Activated CD8-positive, alpha-beta T cell treated with anti-CD3 and anti-CD28 coated beads for 36 hours (primary cell): ENCODE measurements at regions not wholly inside any gene's neighbourhood (a gene's known extent, or its start where the extent isn't known, plus 50 kb on each side); places are given as distances from the start of the nearest gene placed in this dataset.

Experiments
- ATAC-seq: fragments of 200-7000 bp; cut with Tn5 transposase; one replicate; pipeline ENCODE4 v1.10.0; 2021; ENCODE audit warnings: mild to moderate bottlenecking, moderate library complexity
- CTCF ChIA-PET: fragments of 350-600 bp; sonication (Branson Sonifier 250); formaldehyde crosslinking; loops from one replicate; lab custom pipeline; 2021; ENCODE audit warnings: antibody characterized with exemption; lab: Charles Lee
- POLR2A ChIA-PET: fragments of 350-600 bp; sonication (Branson Sonifier 250); formaldehyde crosslinking; loops from one replicate; lab custom pipeline; 2021; ENCODE audit warnings: antibody characterized with exemption; lab: Charles Lee
- DNase-seq: peaks from one replicate; pipeline ENCODE4 v3.0.0-alpha.2; 2020
- H3K27ac Mint-ChIP-seq: one replicate; pipeline ENCODE4 v1.8.0; 2021; ENCODE audit warnings: mild to moderate bottlenecking, mixed read lengths
- H3K27me3 Mint-ChIP-seq: one replicate; pipeline ENCODE4 v1.8.0; 2021; ENCODE audit warnings: mixed read lengths
- H3K36me3 Mint-ChIP-seq: one replicate; pipeline ENCODE4 v1.8.0; 2021; ENCODE audit warnings: low read depth, mixed read lengths
- H3K4me1 Mint-ChIP-seq: one replicate; pipeline ENCODE4 v1.8.0; 2021; ENCODE audit warnings: low read depth, mixed read lengths
- H3K4me3 Mint-ChIP-seq: one replicate; pipeline ENCODE4 v1.8.0; 2021; ENCODE audit warnings: mild to moderate bottlenecking, moderate library complexity, mixed read lengths
- H3K9me3 Mint-ChIP-seq: one replicate; pipeline ENCODE4 v1.8.0; 2021; ENCODE audit warnings: mixed read lengths
- CTCF ChIP-seq: fragments of 200-600 bp; IDR thresholded peaks from one replicate; pipeline ENCODE4 v1.8.0; 2022; ENCODE audit warnings: antibody characterized with exemption, mild to moderate bottlenecking
- intact Hi-C: fragments of 100-400 bp; cut with micrococcal nuclease; formaldehyde crosslinking; loops from one replicate; pipeline ENCODE4 v1.10.0; 2022

GRCh38 chr1:104785575-104786187 lies 1036.0 kb downstream of the AMY1C start:
- intact Hi-C loops, result no loop called here

GRCh38 chr1:104787866-104788510 lies 1038.3 kb downstream of the AMY1C start:
- Mint-ChIP-seq H3K9me3 (no peaks in the 10 kb centered on the region), H3K36me3 (no peaks in the 10 kb centered on the region), H3K4me3 (no peak overlapping the region), H3K27ac (no peak overlapping the region), H3K27me3 (no peaks in the 10 kb centered on the region), H3K4me1 (no peaks in the 10 kb centered on the region)
- ATAC-seq (no peak), DNase-seq (no peak)
- intact Hi-C loops, result no loop called here
- TF ChIP-seq CTCF, result no peak
- ChIA-PET CTCF (no interaction called here), POLR2A (no interaction called here)

More at GRCh38 chr1:104785575-104786187, 1036.0 kb downstream of the AMY1C start:
- Mint-ChIP-seq H3K27ac (no peak overlapping the region), H3K36me3 (no peaks in the 10 kb centered on the region), H3K9me3 (no peaks in the 10 kb centered on the region), H3K27me3 (no peaks in the 10 kb centered on the region), H3K4me3 (no peak overlapping the region), H3K4me1 (no peaks in the 10 kb centered on the region)
- ATAC-seq (no peak), DNase-seq (no peak)
- no peak for TF ChIP-seq CTCF
- CTCF ChIA-PET, result no interaction called here
- POLR2A ChIA-PET, result no interaction called here

GRCh38 chr1:104791030-104791429 lies 1041.3 kb downstream of the AMY1C start:
- DNase-seq (no peak), ATAC-seq (no peak)
- POLR2A ChIA-PET, result no interaction called here
- Mint-ChIP-seq H3K27me3 (no peaks in the 10 kb centered on the region), H3K36me3 (no peaks in the 10 kb centered on the region), H3K4me3 (no peak overlapping the region), H3K27ac (no peak overlapping the region), H3K4me1 (no peaks in the 10 kb centered on the region), H3K9me3 (peaks cover 6% of the 10 kb centered on the region)
- CTCF ChIA-PET, result no interaction called here
- intact Hi-C loops, result no loop called here
- TF ChIP-seq CTCF, result no peak

GRCh38 chr1:104794035-104794434 lies 1044.3 kb downstream of the AMY1C start:
- H3K36me3 Mint-ChIP-seq, result no peaks in the 10 kb centered on the region
- H3K4me3 Mint-ChIP-seq, result no peak overlapping the region
- ChIA-PET POLR2A (no interaction called here), CTCF (no interaction called here)
- H3K27me3 Mint-ChIP-seq, result no peaks in the 10 kb centered on the region
- no peak for DNase-seq
- H3K9me3 Mint-ChIP-seq, result peaks cover 8% of the 10 kb centered on the region
- no peaks in the 10 kb centered on the region for H3K4me1 Mint-ChIP-seq
- no peak for TF ChIP-seq CTCF
- ATAC-seq, result no peak
- no peak overlapping the region for H3K27ac Mint-ChIP-seq
- intact Hi-C loops, result no loop called here

- DNase-seq (no peak), ATAC-seq (no peak)
- POLR2A ChIA-PET, result no interaction called here
- intact Hi-C loops, result no loop called here
- Mint-ChIP-seq H3K4me1 (no peaks in the 10 kb centered on the region), H3K27me3 (no peaks in the 10 kb centered on the region), H3K9me3 (peaks cover 8% of the 10 kb centered on the region), H3K4me3 (no peak overlapping the region), H3K36me3 (no peaks in the 10 kb centered on the region), H3K27ac (no peak overlapping the region)
- CTCF ChIA-PET, result no interaction called here
- no peak for TF ChIP-seq CTCF
Measured at GRCh38 chr1:104795931-104796330, 1046.2 kb downstream of the AMY1C start.
